GM21381 (cell line): ENCODE measurements at regions not wholly inside any gene's neighbourhood (a gene's known extent, or its start where the extent isn't known, plus 50 kb on each side); places are given as distances from the start of the nearest gene placed in this dataset.

Experiments
- ATAC-seq: cut with Tn5 transposase; IDR thresholded peaks from one replicate; pipeline ENCODE4 v1.9.1; 2021; ENCODE audit warnings: mild to moderate bottlenecking, moderate library complexity; ENCODE audit not compliant: unreplicated experiment

DNA sequence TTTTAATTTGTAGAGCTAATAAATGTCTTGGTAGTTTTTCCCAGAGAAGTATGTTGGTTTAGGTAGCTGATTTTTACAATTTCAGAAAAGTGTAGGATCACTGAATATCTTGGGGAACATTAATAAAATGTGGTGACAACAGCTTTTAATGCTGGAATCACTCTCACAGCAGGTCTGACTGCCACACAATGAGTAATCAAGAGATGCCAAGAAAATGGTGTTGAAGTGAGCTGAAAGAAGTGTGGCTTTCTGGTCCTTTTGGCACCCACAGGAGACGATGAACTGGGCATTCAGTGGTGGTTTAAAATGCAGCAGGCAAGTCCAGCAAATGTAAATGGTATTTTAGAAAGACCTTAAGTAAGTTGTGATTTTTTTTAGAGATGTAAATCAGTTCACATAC, 175.8 kb downstream of the CBLN2 start:
- ATAC-seq: no peak

DNA sequence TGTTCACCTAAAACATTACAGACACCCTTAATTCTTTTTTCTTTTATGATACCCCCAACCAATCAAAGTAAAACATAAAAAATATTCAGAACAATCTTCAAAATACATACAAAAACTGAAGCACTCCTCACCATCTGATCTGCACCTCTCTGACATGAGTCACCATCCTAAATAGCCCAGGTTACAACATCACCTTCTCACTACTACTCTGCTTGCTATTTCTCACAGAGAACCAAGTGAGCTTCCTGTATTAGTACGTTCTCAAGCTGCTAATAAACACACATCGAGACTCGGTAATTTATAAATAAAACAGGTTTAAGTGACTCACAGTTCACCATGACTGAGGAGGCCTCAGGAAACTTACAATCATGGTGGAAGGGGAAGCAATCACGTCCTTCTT, 183.5 kb downstream of the CBLN2 start:
- no peak for ATAC-seq

DNA sequence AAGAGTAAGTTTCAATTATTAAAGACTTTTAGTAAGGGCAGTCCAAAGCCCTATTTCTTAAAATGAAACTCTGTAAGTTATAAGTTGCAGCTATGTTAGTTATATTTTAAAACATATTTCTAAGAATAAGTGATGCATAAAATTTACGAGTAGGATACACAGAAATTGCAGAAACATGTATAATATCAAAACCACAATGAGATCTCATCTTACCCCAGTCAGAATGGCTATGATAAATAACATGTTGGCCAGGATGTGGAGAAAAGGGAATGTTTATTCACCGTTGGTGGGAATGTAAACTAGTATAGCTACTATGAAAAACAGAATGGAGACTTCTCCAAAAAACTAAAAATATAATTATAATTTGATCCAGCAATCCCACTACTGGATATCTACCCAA, 201.2 kb downstream of the CBLN2 start:
- ATAC-seq: no peak

DNA sequence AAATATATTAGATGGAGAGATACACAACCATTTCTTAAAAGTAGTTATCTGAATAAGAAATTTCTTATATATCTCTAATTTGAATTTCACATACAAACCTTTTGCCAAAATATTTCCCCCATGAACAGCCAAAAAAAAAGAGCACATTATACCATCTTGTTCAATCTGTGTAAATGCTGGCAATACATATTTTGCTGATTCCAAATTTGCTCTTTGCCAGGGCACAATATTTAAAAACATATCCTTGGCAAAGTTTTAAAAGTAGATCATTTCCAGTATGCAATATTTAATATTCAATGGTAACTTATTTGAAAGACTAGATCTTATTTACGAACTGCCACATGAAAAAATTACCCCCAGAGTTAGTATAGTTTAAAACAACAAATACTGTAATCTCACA, 204.2 kb downstream of the CBLN2 start:
- no peak for ATAC-seq

DNA sequence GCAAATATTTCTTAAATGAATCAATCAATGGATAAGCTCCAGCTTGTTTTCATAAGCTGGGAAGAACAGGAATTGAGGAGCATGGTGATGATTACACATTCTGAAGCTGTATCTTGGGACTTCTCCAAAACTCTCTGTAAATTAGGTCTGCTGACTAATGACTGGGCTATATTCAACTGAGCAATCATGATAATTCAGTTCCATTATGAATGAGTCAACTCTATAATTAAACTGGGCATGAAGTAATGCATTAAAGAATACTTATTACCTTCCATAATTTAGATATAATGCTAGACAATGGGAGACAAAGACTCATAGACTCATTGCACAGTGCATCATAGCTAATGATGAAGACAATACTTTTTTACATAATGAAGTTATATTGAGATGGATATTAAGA, 207.4 kb downstream of the CBLN2 start:
- no peak for ATAC-seq

DNA sequence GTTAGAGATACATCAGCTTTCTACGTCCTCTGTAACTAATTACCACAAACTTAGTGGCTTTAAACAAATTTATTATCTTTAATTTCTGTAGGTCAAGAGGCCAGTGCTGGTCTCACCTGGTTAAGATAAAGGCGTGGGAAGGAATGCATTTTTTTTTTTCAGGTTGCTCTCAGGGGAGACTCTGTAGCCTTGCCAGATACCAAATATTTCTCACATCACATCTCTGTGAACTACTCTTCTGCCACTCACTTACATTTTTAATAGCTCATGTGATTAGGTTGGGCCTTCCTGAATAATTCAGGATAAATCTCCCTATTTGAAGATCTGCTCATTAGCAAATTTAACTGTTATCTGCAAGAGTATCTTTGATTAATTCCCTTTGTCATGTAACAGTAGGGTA, 214.6 kb downstream of the CBLN2 start:
- no peak for ATAC-seq

DNA sequence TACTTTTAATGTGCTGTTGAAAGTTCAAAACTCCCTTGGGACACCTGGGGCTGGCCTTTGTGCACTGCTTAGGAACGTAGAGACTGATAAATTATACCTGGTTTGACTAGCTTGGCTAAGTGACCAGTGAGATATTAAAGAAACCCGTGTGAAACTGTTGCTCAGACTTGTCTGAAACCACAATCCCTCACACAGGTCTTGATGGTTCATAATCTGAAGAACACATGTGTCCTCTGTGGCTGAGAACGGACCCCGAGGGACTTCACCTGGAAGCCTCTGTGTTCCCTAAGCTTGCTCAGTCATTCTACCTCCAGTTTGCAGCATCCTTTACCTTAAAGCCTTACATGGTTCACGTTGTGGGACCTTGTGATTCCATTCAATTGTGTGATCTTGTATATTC, 218.8 kb downstream of the CBLN2 start:
- ATAC-seq: no peak

DNA sequence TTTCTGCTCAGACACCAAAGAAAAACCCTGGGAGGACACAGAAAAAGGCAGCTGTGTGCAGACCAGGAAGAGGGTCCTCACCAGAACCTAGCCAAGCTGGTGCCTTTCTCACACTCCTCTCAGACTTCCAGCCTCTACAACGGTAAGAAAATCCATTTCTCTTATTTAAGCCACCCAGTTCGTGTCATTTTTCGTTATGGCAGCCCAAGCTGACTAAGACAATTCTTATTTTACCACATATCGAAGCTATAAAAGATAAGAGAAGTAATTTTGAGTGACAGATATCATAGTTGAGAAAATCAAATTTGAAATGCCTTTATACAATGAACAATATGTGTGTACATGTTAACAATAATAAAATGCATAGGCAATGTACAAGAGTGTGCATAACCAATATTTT, 219.5 kb downstream of the CBLN2 start:
- ATAC-seq: no peak

DNA sequence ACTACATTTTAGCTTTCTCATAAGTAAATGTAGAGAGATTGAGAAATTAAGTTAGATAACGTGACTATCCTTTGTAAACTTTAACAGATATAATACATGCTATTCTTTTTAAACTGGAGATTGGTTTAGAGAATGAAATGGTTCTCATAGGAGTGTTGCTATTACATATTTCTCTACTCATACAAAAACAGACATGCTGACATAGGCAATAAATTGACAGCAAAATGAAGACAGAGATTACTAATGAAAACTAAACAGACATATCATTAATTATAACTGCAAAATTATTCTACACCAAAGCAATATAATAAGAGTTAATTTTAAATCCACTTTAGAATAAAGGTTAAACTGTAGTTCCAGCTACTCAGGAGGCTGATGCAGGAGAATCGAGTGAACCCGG, 227.6 kb downstream of the CBLN2 start:
- ATAC-seq: no peak

DNA sequence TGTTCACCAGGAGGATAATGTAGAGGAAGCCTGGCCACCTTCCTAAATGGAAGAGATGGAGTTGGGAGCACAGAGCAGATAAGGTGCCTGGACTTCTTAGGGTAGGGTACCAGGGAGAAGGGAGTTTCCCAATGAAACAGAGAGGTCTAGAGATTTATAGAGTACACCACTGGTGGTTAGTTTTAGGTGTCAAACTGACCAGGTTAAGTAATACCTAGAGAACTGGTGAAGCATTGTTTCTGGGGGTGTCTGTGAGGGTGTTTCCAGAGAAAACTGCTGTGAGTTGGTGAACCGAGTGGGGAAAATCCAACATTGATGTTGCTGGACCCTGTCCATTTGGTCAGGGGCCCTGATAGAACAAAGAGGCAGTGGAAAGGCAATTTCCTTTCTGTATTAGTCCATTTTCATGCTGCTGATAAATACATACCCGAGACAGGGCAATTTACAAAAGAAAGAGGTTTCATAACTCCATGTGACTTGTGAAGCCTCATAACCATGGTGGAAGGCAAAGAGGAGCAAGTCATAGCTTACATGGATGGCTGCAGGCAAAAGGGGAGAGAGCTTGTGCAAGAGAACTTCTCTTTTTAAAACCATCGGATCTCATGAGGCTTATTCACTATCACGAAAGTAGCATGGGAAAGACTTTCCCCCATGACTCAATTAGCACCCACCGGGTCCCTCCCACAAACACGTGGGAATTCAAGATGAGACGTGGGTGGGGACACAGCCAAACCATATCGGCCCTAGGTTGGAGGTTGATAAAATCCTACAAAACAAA, 260.8 kb downstream of the CBLN2 start:
- ATAC-seq: no peak

DNA sequence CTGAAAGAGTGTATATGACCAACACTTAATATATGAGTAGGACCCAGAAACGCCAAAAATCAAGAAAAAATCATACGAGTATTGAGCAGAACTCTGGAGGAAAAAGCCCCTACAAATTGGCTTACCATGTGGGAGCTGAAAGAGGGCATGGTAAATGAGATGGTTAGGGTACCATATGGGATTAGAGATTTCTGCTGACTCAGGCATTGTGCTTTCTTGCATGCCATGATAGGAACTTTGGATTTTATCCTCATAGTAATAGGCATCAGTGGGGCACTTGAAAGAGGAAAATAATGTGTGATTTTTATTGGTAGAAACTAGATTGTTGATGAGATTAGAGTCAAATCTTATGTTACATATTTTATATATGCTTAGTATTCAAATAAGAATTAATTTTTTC, 271.1 kb downstream of the CBLN2 start:
- no peak for ATAC-seq

DNA sequence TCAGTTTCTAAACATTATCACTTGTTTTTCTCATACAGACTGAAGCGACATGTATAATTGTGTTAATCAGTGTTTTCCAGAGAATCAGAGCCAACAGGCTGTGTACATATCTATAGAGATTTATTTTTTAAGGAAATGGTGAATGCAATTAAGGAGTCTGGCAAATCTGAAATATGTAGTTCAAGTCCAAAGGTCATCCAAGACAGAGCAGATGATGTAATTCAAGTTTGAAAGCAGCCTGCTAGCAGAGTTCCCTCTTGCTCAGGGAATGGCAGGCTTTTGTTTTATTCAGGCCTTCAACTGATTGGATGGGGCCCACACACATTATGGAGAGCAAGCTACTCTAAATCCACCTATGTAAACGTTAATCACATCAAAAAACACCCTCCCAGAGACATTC, 282.6 kb downstream of the CBLN2 start:
- ATAC-seq: no peak

DNA sequence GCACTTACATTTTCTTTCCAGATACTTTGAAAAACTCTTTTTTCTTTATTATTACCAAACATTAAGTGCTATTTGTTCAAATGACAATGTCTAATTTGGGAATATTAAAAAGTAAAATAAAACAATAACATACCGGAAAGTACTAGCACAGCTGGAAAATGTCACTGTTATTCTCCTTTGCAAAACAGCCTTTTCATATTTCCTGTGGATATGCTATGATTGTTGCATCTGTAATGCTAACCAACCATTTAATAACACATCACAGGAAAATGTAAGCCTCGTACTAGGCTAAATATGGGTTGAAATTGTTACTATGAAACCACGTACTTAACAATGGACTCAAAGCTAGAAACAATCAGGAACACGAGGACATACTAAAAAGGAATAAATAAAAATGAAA, 298.1 kb downstream of the CBLN2 start:
- no peak for ATAC-seq

DNA sequence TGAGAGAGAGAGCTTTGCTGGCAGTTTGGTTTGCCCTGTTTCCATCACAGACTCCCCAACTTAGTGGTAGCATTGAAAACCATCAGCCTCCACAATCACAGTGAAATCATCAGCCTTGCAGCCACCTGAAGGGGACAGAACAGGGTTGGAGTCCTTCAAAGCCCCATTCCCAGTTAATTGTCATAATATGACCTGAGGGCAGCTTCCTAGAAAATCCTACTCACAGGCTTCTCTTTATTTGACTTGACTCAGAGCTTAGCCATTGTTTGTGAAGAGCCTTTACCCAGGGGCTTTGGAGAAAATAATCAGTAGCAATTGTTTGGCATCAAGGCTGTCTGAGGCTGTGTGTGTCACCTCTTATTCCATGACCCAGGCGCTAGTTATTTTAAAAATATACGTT, 308.7 kb downstream of the CBLN2 start:
- ATAC-seq: no peak

DNA sequence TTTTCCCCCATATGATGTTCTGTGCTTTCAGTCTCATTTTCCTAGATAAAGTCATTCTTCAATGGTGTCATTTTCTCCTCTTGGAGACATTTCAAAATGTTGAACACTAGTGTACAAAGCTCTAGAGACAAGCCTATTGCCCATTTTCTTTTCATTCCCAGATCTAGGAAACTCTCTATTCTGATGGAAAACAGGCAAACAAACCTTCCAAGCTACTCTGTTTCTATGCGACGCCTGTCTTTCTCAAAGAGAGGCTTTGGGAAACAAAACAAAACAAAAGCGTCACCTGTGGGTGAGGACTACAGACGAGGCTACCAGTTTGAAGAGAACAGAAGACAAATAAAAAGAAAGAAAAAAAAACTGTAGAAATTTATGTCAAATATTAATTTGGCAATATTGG, 311.0 kb downstream of the CBLN2 start:
- ATAC-seq: no peak

DNA sequence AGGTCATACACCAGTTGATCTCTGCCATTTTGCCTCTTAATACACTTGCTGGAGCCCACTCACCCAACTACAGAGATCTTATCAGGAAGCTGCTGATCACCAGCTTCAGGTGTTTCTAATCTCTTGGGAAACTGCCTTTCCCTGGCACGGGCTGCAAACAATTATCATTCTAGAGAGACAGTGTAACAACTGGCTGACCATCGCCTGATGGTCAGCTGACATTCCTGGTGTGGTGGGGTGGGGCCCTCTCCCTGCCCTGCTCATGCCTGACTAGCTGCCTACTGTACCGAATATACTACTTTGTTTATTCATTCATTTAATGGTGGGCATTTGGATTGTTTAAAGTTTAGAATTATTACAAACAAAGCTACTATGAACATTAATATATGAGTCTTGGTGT, 311.5 kb downstream of the CBLN2 start:
- ATAC-seq: no peak

DNA sequence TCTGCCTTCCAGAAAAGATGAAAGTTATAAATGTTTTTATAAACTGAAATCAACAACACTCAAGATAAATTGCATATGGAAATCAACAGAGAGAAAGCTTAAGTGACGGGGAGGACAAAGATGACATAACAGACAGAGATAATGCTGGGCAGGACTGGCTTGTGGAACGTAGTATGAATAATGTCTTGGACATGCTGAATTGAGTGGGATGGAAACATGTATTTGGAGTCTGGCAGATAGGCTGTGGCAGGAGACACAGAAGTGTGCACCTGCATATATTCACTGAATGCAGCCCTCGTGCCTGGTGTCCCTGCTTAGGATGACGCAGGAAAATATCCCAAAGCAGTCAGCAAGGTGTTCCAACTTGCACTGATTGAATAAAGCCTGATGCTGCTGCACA, 318.2 kb downstream of the CBLN2 start:
- ATAC-seq: no peak

DNA sequence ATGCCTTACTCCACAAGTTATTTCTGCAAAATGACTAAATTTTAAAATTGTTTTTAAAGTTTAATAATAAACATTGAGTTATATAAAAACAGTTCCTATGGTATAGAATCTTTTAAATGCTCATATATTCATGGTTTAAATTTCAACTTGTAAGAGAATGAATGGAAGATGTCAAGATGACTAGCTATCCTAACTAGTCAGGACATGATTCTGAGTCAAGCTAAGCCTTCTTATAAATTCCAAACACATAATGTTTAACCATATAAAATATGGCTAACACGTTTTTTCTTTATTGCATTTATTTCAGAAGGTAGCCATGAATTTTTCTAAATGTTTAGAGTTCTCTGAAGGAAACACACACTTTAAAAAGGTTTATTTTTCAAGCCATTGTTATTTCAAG, 320.4 kb downstream of the CBLN2 start:
- ATAC-seq: no peak

DNA sequence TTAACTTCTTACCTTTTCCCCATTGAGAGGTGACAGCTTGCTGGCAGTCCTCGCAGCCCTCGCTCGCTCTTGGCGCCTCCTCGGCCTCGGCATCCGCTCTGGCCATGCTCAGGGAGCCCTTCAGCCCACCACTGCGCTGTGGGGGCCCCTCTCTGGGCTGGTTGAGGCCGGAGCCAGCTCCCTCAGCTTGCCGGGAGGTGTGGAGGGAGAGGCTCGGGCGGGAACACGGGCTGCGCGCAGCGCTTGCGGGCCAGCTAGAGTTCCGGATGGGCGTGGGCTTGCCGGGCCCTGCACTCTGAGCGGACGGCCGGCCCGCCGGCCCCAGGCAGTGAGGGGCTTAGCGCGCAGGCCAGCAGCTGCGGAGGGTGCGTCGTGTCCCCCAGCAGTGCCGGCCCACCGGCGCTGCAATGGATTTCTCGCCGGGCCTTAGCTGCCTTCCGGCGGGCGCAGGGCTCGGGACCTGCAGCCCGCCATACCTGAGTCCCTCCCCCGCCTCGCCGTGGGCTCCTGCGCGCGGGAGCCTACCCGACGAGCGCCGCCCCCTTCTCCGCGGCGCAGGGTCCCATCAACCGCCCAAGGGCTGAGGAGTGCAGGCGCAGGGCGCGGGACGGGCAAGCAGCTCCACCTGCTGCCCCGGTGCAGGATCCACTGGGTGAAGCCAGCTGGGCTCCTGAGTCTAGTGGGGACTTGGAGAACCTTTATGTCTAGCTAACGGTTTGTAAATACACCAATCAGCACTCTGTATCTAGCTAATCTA, 335.0 kb downstream of the CBLN2 start:
- no peak for ATAC-seq

DNA sequence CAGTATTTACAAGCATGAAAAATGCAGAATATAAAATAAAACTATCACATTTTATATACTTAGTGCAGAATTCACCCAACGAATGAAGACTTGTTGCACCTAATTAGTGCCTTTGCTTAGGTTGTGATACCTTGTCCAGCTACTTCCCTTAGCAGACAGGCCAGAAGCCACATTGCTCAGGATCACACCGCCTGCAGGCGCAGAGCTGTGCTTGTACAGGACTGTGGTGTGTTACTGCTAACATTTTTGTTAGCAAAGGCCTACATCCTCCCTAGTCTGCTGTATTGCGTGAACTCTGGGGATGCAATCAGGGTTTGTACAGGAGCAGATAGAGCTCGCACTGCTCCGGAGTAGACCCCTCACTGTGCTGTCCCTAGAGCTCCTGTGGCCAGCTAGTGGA, 336.9 kb downstream of the CBLN2 start:
- ATAC-seq: no peak

DNA sequence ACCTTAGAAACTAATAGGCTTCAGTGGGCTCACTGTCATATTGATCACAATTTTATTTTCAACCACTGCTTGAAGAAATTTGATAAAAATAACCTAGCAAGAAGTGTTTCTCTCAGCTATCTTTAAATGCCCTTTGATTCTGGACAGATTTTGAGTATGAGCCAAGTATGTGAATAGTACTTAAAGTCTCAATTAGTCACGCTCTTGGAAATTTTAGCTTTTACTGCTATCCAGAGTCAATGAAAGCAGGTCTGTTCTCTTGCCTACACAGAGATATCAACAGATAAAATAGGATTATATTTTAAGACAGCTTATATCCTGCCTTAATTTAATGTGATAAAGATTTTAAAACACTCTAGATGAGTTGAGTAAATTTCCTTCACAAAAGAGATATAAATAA, 337.3 kb downstream of the CBLN2 start:
- ATAC-seq: no peak

DNA sequence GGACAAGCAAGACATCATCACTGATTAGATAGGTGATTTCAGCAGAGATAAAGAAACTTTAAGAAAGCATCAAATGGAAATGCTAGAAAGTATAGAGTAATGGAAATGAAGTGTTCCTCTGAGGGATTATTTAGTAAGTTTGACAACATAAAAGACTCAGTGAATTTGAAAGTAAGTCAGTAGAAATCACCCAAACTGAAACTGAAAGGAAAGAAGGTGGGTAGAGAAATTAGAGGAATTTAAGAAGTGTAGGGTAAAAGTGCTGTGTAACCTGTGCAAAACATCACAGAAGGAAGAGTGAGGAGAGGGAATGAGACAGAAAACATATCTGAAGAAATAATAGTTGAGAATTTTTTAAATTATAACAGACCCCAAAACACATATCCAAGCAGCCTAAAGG, 343.1 kb downstream of the CBLN2 start:
- ATAC-seq: no peak

DNA sequence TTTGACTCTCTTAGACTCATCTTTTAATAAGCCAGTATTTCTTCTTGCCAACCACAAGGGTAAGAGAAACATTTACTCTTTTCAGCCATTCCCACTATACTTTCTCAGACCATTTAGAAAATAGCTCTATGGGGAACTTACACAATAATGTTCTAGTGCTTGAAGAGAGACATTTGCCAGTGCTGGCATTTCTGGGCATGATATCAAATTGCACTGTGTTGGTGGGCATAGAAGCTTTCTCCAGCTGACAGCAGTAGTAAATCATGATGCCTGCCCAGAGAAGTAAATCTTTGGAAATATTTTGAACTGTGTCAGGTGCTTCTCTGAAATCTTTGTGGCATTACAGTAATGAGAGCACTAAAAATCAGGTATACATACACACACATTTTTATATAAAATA, 346.6 kb downstream of the CBLN2 start:
- no peak for ATAC-seq
